CD1c-positive myeloid dendritic cell (primary cell): ENCODE measurements at regions not wholly inside any gene's neighbourhood (a gene's known extent, or its start where the extent isn't known, plus 50 kb on each side); places are given as distances from the start of the nearest gene placed in this dataset.

Experiments
- DNase-seq: peaks from one replicate; pipeline ENCODE4 v3.0.0-alpha.2; 2016; ENCODE audit errors: extremely low spot score

DNA sequence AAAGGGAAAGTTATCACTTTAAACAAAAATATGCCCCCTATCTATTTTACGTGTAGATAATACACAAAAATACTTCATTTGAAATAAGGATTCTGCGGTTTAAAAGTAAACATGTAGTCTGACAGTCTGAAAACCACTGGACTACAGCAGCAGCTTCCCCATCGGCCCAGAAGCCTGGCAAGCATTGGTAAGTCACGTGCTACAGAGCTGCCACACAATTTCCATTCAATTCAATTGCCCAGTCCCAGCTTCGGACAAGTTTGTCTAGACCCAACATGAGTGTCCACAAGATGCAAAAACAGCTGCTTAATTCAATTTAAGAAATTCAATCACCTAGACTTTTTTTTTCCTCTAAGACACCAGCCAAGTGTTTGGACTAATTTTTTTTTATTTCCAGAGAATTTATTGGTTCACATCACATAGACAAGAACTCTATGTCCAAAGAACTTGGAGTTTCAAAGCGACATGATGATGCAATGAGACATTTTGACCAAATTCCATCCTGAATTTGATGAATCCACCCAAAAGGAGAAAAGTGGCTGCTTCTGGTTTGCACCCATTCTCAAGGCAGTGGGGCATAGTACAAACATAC, 458.9 kb downstream of the COG6 start:
- no peak for DNase-seq

DNA sequence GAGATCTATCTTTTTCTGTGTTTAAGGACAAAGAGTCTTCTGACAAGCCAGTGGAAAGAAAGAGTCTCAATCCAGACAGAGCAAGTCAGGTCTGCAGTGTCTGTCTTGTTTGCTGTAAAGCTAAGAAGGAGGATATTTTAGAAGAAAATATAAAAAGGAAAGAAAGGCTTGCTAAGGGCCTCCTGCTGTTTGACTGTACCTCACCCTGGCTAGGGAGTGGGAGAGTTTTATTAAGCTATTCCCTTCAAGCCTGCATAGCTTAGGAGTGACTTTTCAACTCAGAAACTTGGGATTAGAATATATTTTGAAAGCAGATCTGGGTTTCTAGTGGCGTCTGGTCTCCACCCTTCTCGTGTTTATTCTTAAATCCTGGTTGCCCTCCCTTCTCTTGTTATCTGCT, 460.0 kb downstream of the COG6 start:
- no peak for DNase-seq

DNA sequence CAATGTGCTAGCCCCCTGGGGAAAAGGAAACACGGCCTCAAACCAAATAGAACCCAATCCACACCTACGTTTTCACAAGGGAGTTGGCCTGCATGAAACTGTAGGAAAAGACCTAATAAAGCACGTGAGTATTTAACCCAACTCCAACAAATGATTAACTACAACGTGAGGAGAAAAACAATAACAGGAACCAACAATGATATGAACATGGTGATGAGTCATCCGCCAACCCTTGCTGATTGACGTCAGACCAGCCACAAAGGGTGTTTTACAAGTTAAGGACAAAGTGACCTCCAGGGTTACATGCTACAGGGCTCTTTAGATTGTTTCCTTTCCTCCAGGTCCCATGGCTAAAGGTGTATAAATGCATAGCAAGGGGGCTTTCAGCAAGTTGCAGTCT, 460.5 kb downstream of the COG6 start:
- DNase-seq = peak; percentile 77

DNA sequence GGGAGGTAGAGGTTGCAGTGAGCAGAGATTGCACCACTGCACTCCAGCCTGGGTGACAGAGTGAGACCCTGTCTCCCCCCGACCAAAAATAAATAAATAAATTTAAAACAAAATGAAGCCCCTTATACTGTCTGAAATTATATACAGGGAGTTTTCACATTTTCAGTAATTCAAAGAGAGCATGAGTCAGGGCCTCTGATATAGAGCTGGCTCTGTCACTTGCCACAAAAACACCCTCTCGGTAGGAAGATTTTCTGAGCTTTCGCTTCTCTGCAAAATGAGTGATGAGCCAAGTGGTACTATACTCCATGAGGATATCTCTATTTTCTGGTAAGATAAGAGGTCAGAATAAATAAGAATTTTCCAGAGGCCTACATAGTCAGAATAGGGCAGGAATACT, 462.9 kb downstream of the COG6 start:
- DNase-seq = no peak

DNA sequence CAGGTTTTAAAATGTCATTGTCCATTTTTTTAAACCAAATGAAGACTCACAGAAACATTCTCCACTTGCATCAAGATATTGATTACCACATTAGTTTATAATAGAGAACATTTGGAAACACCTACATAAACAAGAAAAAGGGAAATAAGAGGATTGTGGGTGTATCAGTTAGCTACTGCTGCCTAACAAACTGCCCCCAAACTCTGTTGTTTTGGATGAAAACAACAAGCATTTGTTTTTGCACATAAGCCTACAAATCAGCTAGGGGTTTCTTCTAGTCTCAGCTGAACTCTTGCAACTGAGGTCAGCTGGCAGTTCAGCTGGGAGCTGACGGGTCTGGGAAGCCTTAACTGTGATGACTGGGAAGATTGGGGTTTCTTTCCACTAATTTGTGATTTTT, 464.4 kb downstream of the COG6 start:
- no peak for DNase-seq

DNA sequence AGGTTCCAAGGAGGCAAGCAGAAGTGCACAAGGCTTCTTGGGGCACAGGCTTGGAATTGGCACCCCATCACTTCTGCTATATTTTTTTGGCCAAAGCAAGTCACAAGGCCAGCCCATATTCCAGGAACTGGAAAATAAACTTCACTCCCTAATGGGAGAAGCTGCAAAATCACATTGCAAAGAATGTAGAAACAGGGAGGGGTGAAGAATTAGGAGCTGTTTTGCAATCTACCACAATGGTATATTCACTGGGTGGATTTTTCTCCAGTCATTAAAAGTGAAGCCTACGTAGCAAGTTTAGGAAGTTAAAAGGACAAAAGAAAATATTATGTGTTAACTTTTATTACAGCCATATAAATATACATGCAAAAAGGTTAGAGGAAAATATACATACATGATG, 464.8 kb downstream of the COG6 start:
- DNase-seq = peak; percentile 12

DNA sequence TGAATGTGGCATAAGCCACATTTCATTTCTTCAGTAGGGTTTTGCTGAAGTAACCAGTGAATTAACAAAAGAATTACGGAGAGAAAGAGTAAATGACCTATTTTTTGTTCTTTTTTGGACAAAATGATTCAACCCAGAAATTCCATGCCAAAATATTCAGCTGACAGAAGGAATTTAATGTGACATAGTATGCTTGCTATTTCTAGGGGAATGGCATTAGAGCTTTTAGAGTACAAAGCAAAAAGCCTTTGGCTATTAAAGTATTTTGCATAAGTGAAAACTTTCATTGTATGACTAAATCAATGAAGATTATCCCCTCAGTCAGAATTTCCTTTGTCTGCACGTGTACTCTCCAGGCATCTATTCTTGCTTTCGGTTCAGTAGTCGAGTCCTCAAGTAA, 465.3 kb downstream of the COG6 start:
- DNase-seq = no peak

DNA sequence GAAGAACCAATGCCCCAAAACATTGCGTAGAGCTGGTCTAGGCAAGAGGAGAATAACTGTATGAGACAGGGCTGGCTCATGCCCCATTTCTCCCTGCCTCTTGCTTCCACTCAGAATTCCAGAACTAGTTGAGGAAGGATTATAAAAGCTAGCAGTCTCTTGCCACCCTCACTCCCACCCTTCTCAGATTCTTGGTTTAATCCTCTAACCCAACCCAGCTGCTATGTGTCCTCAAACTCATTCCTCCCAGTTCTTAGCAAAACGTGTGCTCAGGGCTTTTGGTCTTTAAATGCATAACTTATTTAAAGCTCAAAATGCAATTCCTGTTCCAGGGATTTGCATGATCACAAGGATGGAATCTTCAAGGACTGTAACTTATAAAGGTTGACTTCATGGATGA, 466.3 kb downstream of the COG6 start:
- no peak for DNase-seq

DNA sequence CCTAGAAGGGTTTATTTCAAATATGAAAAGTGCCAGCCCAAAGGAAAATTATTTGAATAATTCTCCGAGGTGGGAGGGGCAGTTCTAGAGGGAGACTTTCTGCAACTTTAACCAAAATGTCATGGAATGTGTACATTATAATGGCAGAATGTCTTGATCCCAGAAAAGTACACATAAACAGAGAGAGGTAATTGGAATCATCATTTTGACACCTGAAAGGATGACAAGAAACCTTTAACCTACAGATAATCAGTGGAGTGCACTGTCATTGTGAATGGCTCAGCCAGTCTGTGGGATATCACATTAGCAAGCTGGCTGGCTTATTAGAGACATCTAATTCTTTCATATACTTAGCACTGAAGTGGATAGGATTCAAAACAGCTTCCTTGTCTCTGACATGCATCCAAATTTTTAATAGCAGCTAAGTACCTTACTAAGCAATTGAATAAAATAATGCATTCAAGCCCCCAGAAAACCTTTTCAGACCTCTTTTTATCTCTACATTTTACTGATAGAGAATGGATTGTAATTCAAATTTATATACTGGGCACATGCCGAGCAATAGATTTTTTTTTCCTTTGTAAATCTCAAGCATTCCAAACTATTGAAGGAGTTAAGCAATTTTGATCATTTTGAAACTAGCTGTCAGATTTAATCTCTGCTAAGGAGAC, 468.6 kb downstream of the COG6 start:
- no peak for DNase-seq

DNA sequence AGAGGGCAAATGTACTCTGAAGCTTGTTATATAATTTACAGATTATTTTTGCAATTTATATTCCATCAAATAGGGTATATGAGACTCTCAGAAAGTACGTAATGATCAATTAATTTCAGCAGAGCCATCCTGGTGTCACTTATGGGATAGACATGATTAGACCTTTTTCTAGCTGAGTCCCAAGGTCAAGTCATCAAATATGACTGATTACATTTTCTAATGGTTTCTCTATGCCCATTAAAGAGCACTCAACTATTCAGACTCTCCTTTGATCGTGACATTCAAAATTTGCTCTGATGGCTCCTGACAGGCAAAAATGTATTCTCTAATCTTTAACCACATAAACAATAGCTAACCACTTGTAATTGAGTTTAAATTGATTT, 469.2 kb downstream of the COG6 start:
- no peak for DNase-seq

DNA sequence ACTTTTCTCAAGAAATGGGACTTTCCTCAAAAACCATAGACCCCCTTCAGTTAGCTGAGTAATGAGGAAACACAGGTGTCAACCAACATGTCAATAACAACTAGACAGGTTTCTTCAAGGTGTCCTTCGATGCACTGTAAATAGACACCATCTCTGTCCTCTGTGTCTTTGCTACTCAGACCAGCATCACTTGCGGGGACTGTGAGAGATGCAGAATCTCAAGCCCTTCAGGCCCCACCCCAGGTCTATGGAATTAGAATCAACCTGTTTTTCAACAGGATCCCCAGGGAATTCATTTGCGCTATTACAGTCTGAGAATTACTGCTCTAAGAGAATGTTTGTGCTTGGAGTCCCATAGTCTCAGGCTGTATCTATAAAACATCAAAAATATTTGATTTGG, 469.9 kb downstream of the COG6 start:
- DNase-seq = no peak

DNA sequence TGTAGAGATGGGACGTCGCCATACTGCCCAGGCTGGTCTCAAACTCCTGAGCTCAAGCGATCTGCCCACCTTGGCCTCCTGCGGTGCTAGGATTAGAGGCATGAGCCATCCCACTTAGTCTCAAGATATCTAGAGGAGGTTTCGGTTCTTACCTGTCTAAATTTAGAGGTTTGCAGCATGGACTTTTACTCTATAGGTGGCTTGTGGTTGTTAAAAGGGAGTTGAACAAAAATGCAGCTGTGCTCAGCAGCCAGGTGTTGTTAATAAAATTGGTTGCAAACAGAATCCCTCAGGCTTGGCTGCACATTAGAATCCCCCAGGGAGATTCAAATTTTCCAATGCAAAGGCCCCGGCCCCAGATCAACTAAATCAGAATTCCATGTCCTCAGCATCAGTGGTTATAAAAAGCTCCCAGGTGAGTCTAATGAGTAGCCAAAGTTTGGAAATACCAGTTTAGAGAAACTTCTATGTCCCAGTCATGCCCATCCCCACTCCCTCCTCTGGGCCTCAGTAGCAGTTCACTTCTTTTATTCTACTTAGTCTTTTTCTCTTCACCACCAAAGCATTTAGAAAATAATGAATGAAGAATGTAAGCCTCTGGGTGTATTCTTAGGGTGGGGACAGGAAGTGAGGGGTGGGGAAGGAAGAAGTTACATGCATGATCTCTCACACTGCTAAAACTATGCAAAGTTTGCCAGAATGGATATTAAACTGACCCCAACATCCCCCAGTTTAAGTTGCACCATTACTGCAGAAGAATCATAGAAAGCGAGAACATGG, 471.0 kb downstream of the COG6 start:
- DNase-seq = no peak

DNA sequence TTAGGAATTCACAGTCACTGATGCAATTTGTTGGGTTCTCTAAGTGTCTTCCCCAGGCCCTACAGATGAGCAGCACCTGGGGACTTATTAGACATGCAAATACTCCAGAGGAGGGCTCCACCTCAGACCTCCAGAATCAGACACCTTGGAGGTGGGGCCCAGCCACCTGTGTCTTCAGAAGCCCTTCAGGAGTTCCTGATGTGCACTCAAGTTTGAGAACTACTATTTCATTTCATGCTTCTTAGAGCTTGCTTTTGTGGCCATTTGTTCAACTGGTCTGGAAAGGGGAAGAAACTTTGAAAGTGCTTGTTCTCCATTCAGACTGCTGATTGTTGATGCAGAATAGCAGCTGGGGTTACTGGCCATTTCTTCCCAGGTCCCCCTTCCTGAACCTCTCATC, 472.0 kb downstream of the COG6 start:
- no peak for DNase-seq

DNA sequence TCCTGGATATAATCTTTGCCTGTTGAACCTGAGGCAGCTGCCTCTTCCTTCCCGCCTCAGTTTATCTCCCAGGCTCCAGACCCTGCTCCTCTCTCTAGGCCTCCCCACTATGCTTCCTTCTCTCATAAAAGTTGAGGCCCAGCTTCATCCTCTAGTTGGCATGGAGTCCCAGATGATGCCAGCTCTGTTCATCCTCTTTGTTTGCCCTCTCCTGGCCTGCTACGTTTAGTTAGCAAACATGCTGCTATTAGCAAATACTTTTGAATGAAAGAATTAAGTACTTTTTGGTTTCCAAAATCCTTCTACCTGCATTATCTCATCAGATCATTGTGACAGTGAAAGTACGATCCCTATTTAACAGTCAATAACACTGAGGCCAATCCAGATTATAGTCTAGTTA, 472.5 kb downstream of the COG6 start:
- DNase-seq = no peak

DNA sequence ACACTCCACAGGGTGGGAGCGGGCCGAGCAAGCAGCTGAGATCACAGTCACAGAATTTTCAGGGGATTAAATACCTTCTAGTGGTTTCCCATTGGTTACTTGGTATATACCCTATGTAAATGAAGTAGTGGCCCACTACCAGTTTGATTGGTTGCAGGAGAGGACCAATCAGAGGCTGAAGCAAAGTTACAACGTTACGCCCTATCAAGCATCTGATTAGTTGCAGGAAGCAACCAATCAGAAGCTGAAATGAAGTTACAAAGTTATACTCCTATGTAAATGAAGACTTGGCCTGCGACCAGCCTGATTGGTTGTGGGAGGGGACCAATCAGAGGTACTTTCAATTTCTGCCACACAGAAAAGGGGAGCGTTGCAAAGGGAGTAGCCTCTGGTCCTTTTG, 474.0 kb downstream of the COG6 start:
- no peak for DNase-seq

DNA sequence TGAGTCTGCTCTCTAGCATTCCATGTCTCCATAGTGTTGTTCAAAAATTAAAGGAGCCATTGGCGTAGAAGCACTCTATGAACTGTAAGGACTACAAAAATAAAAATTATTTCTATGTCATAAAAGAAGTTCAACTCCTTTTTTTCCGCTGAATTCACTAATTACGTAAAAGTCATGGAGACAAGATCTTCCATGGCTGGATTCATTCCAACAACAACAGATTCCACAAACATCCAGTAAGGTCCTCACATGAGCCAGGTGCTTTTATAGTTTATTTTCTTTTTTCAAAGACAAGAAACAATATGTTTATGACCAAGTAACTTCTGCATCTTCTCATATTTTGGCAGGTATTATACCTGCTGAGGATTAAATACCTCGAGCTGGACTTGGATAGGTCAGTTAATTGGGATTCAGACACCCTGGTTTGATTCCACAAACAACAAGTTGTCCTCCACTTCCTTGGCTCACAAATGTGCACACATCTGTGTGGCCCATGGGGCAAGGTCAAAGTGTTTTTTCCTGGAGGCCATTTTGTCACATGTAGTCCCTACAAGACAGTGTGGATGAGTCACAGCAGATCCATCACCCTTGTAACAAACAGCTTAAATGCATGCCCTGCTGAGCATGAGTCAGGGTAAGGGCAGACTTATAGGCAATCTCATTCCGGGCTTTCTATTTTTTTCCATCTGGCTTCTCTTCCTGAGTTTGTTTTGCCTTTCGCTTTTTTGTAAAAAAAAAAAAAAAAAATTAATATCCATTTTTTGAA, 475.6 kb downstream of the COG6 start:
- no peak for DNase-seq

DNA sequence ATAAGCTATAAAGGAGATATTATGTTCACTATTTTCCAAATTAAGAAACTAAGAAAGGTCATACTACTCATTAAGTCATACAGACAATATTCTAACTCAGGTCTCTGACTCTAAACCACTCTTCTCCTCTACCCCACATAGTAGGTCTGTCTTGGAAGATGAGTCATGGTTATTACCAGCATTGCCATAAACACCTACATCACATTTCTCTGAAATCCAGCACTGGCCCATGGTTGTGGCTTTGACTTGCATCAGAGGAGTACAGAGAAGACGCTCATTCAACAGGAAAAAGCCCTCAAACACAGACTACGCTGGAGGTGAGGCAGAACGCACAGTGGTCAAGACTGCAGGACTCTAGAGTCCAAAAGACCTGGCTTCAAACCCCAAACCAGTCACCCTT, 476.8 kb downstream of the COG6 start:
- no peak for DNase-seq

DNA sequence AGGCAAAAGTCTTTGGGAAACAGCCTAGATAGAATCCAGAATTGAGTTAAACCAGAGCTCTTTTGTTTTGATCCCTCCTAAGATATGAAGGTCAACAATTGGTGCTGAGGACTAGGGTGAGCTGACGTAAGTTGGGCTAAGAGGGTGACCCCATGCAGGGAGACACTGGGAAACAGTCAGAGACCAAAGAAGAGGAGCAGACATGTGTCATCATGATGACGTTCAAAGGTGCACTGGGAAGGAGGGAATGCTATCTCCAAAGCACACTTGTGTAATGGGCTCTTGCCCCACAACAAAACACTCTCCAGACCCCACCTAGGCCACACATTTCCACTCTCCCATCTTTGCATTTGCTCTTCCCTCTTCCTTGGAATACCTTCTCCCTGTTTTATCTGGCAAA, 481.4 kb downstream of the COG6 start:
- no peak for DNase-seq

DNA sequence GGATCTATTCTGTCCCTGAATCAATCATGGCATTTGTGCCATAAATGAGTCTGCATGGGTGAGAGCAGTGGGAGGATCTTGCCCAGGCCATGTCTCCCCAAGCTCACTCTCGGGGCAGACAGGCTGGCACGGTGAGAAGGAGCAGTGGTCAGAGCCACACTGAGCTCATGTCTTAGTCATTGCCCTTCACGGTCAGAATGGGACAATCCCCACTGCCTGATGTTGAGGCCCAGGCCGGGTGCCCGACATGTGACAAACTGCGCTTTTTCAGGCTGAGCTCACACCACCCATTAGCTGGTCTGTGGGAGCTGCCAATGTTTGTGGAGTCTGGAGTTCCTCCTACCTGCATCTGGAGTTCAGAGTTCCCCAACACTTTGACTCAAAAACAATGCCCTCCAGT, 481.9 kb downstream of the COG6 start:
- no peak for DNase-seq

DNA sequence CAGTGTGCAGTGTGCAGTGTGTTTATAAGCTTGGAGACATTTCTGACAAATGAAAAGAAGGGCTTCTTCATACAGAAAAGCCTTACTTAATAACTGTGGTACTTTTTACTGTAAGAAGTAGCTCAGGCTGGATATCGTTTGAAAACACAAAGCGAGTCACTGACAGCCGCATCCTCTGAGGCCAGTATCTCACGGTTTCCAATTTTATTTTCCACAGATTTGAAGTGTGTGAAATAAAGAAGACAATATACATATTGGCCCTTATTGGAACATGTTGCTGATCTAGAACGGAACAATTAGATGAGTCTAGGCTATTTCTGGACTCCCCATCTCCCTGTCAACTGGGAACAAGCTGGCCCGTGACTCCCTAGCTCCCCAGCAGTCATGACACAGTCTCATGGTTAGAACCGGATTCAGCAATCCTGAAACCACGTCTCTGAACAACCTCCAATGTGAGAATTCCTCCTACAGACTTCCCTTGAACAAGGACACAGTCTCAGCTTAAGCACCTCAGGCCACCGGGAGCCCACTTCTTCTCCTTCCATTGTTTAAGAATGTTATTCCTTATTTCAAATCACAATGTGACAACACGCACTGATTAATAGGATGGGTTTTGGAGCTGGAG, 484.5 kb downstream of the COG6 start:
- no peak for DNase-seq

DNA sequence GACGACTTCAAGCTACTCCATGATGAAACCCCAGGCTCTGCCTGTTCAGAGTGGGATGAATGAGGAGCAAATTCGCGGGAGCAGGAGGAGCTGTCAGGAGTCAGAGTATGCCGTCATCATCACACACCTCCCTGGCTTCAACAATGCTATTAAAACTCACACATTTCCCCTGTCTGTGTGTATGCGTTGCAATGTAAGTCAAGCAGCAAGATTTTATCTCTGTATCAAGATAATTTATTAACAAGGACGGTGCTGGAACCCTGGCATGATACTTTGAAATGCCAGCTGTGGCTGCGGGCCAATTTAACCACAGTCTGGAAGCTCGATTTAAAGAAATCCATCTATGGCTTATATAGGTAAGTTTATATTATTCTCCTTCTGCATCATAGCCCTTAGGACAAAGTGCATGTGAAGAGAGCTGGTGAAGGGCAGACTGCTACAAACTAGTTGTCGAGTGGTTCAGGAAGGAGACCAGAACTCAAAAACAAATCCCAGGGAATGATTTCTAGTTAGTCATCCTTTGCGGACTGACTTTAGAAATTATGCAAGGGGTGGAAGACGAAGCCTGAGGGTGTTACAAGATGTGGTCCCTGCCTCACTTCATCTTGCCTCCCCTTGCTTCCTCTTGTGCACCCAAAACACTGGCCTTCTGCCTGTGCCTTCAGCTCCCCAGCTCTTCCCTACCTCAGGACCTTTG, 486.5 kb downstream of the COG6 start:
- DNase-seq = no peak

DNA sequence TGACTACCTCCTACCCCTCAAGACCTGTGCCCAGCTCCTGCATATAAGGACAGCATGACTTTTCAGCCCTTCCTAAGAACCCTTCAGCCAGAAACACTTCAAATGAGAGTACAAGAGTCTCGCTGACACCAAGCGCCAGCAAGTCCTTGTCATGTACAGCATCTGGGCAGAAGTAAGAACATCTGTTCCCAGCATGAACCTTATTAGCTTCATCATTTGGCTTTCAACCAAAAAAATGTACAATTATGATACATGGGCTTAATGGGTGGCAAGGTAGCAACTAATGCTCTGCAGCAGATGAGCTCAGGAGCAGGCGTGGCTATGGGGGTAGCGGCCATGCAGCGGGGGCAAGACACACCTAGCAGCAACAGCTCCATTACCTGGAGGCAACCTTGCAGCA, 487.6 kb downstream of the COG6 start:
- DNase-seq = no peak
